GM21526 (cell line): ENCODE measurements at regions not wholly inside any gene's neighbourhood (a gene's known extent, or its start where the extent isn't known, plus 50 kb on each side); places are given as distances from the start of the nearest gene placed in this dataset.

Source experiments
- ATAC-seq: cut with Tn5 transposase; IDR thresholded peaks from one replicate; pipeline ENCODE4 v1.9.1; 2021; ENCODE audit warnings: moderate library complexity; ENCODE audit not compliant: unreplicated experiment, low FRiP score

- ATAC-seq = no peak
Observed at GRCh38 chr16:85416228-85417109, 196.7 kb upstream of the GSE1 start.

- no peak for ATAC-seq
Observed at GRCh38 chr16:85417156-85417860, 195.8 kb upstream of the GSE1 start.

GRCh38 chr16:85418978-85419491, 194.1 kb upstream of the GSE1 start:
- ATAC-seq = no peak

- no peak for ATAC-seq
Observed at GRCh38 chr16:85419503-85420408, 193.4 kb upstream of the GSE1 start.

GRCh38 chr16:85420501-85421337, 192.4 kb upstream of the GSE1 start:
- no peak for ATAC-seq

GRCh38 chr16:85421338-85422195, 191.6 kb upstream of the GSE1 start:
- ATAC-seq = no peak

- no peak for ATAC-seq
Observed at GRCh38 chr16:85422196-85422631, 190.9 kb upstream of the GSE1 start.

- ATAC-seq = no peak
Observed at GRCh38 chr16:85422632-85423550, 190.2 kb upstream of the GSE1 start.

GRCh38 chr16:85423631-85424030, 189.5 kb upstream of the GSE1 start:
- no peak for ATAC-seq

- ATAC-seq = no peak
Observed at GRCh38 chr16:85424260-85425073, 188.7 kb upstream of the GSE1 start.

GRCh38 chr16:85425074-85425662, 188.0 kb upstream of the GSE1 start:
- no peak for ATAC-seq

GRCh38 chr16:85426806-85427205, 186.3 kb upstream of the GSE1 start:
- no peak for ATAC-seq

GRCh38 chr16:85428168-85428898, 184.8 kb upstream of the GSE1 start:
- no peak for ATAC-seq

- ATAC-seq = no peak
Observed at GRCh38 chr16:85428899-85429775, 184.0 kb upstream of the GSE1 start.
